Astrocyte of the cerebellum (primary cell): ENCODE measurements at regions not wholly inside any gene's neighbourhood (a gene's known extent, or its start where the extent isn't known, plus 50 kb on each side); places are given as distances from the start of the nearest gene placed in this dataset.

Source experiments
- DNase-seq: peaks from one replicate; pipeline ENCODE4 v3.0.0-alpha.2; 2011; ENCODE audit warnings: low read depth
- H3K4me3 ChIP-seq: 2 replicates; pipeline ENCODE4 v1.5.1; 2011; ENCODE audit warnings: mild to moderate bottlenecking, low read depth, low read length, moderate library complexity
- CTCF ChIP-seq: IDR thresholded peaks from 2 replicates; pipeline ENCODE4 v1.5.1; 2012; ENCODE audit warnings: low read length, low read depth, moderate library complexity, mild to moderate bottlenecking; ENCODE audit errors: missing control alignments
- in situ Hi-C: cut with HindIII; loops from 2 replicates; pipeline ENCODE4 v1.10.0; 2017; ENCODE audit warnings: low sequenced_read_pairs

GRCh38 chr13:73971481-73971880 is 162.7 kb downstream of the KLF12 start:
- no peak for TF ChIP-seq CTCF
- in situ Hi-C loops, result no loop called here
- H3K4me3 ChIP-seq, result no peak overlapping the region
- DNase-seq, result no peak

GRCh38 chr13:73970421-73971055 is 163.7 kb downstream of the KLF12 start:
- in situ Hi-C loops, result no loop called here
- no peak for TF ChIP-seq CTCF
- no peak overlapping the region for H3K4me3 ChIP-seq
- no peak for DNase-seq

- in situ Hi-C loops, result no loop called here
- no peak overlapping the region for H3K4me3 ChIP-seq
Observed at GRCh38 chr13:73967397-73968165, 166.6 kb downstream of the KLF12 start.

GRCh38 chr13:73966331-73966730 is 167.9 kb downstream of the KLF12 start:
- no peak overlapping the region for H3K4me3 ChIP-seq
- in situ Hi-C loops, result no loop called here
- DNase-seq, result no peak
- TF ChIP-seq CTCF, result no peak

More at GRCh38 chr13:73967397-73968165, 166.6 kb downstream of the KLF12 start:
- no peak for DNase-seq
- TF ChIP-seq CTCF, result no peak

GRCh38 chr13:73962284-73962683 is 171.9 kb downstream of the KLF12 start:
- H3K4me3 ChIP-seq, result no peak overlapping the region
- in situ Hi-C loops, result no loop called here
- no peak for DNase-seq
- TF ChIP-seq CTCF, result no peak

GRCh38 chr13:73961181-73961580 is 173.0 kb downstream of the KLF12 start:
- H3K4me3 ChIP-seq, result no peak overlapping the region
- no peak for DNase-seq
- in situ Hi-C loops, result no loop called here
- no peak for TF ChIP-seq CTCF
